HEK293 (cell line): ENCODE measurements at regions not wholly inside any gene's neighbourhood (a gene's known extent, or its start where the extent isn't known, plus 50 kb on each side); places are given as distances from the start of the nearest gene placed in this dataset.

Experiments
- CTCF ChIP-seq: fragments of 450-650 bp; formaldehyde crosslinking; IDR thresholded peaks from 2 replicates; pipeline ENCODE4 v1.5.1; 2016; ENCODE audit warnings: missing biosample characterization, missing genetic modification characterization
- ZNF350 ChIP-seq: fragments of 450-650 bp; formaldehyde crosslinking; IDR thresholded peaks from 2 replicates; pipeline ENCODE4 v1.5.0; 2017; ENCODE audit warnings: missing biosample characterization, mild to moderate bottlenecking, missing genetic modification characterization

GRCh38 chr14:36020120-36021029 is 156.1 kb downstream of the PTCSC3 start:
- TF ChIP-seq ZNF350 (tag by site-specific recombination) (no peak), CTCF (tag by site-specific recombination) (no peak)
